GM12878 (cell line): ENCODE measurements at regions not wholly inside any gene's neighbourhood (a gene's known extent, or its start where the extent isn't known, plus 50 kb on each side); places are given as distances from the start of the nearest gene placed in this dataset.

ENCODE experiments used
- ATF2 ChIP-seq: IDR thresholded peaks from 2 replicates; pipeline ENCODE4 v1.6.1; 2012; ENCODE audit warnings: low read length, inconsistent platforms
- ATF3 ChIP-seq: IDR thresholded peaks from 2 replicates; pipeline ENCODE4 v1.6.1; 2011; ENCODE audit warnings: low read depth, mild to moderate bottlenecking, low read length, moderate library complexity, borderline replicate concordance; ENCODE audit errors: extremely low read depth
- BACH1 ChIP-seq: fragments of 450-650 bp; IDR thresholded peaks from 2 replicates; pipeline ENCODE4 v1.6.1; 2017; ENCODE audit warnings: mild to moderate bottlenecking, borderline replicate concordance
- BRCA1 ChIP-seq: IDR thresholded peaks from 2 replicates; pipeline ENCODE4 v1.6.1; 2011; ENCODE audit warnings: low read depth, low read length, improper control_type of control experiment
- CBFB ChIP-seq: IDR thresholded peaks from 2 replicates; pipeline ENCODE4 v1.6.1; 2016; ENCODE audit warnings: antibody characterized with exemption, low read depth
- CHD4 ChIP-seq: fragments of 200-600 bp; sonication (generic); IDR thresholded peaks from 2 replicates; pipeline ENCODE4 v1.6.1; 2016; ENCODE audit warnings: mild to moderate bottlenecking
- CTCF ChIP-seq, 3 experiments: IDR thresholded peaks in 2 of 3; conservative IDR thresholded peaks in 1 of 3; 2 replicates each; pipeline ENCODE4 v1.5.1; 2011; ENCODE audit warnings: low read depth in 3 of 3, low read length in 3 of 3, mild to moderate bottlenecking in 3 of 3, control low read depth in 2 of 3, moderate library complexity in 2 of 3, inconsistent platforms in 1 of 3, mixed read lengths in 1 of 3; ENCODE audit not compliant: control insufficient read depth in 2 of 3, insufficient read depth in 1 of 3; ENCODE audit errors: extremely low read depth in 1 of 3
- EED ChIP-seq: sonication (generic); IDR thresholded peaks from 2 replicates; pipeline ENCODE4 v1.6.1; 2016; ENCODE audit warnings: antibody characterized with exemption, low read depth
- GATAD2B ChIP-seq: fragments of 450-650 bp; conservative IDR thresholded peaks from 2 replicates; pipeline ENCODE4 v1.6.1; 2017; ENCODE audit warnings: low read depth, mild to moderate bottlenecking, moderate library complexity
- HDAC6 ChIP-seq: fragments of 200-600 bp; sonication (generic); IDR thresholded peaks from one replicate; pipeline ENCODE4 v1.8.0; 2017; ENCODE audit warnings: antibody characterized with exemption; ENCODE audit not compliant: unreplicated experiment
- HDGF ChIP-seq: fragments of 450-650 bp; IDR thresholded peaks from 2 replicates; pipeline ENCODE4 v1.6.1; 2016; ENCODE audit warnings: antibody characterized with exemption
- IRF4 ChIP-seq: IDR thresholded peaks from 2 replicates; pipeline ENCODE4 v1.6.1; 2011; ENCODE audit warnings: low read depth, low read length
- LARP7 ChIP-seq: fragments of 450-650 bp; IDR thresholded peaks from 2 replicates; pipeline ENCODE4 v1.6.1; 2017; ENCODE audit warnings: mild to moderate bottlenecking
- MLLT1 ChIP-seq: fragments of 450-650 bp; IDR thresholded peaks from 2 replicates; pipeline ENCODE4 v1.6.1; 2016; ENCODE audit warnings: mild to moderate bottlenecking
- RELA ChIP-seq: fragments of 450-650 bp; IDR thresholded peaks from 2 replicates; pipeline ENCODE4 v1.8.0; 2014; ENCODE audit warnings: borderline replicate concordance; ENCODE audit not compliant: partially characterized antibody
- SMAD1 ChIP-seq: fragments of 450-650 bp; IDR thresholded peaks from 2 replicates; pipeline ENCODE4 v1.6.1; 2018; ENCODE audit warnings: mild to moderate bottlenecking, low read depth; ENCODE audit not compliant: partially characterized antibody
- SMC3 ChIP-seq: IDR thresholded peaks from 2 replicates; pipeline ENCODE4 v1.6.1; 2011; ENCODE audit warnings: low read length, improper control_type of control experiment, borderline replicate concordance
- SPI1 ChIP-seq: IDR thresholded peaks from 2 replicates; pipeline ENCODE4 v1.6.1; 2011; ENCODE audit warnings: low read depth, mild to moderate bottlenecking, low read length, moderate library complexity, borderline replicate concordance; ENCODE audit not compliant: insufficient read depth
- TCF3 ChIP-seq: IDR thresholded peaks from 2 replicates; pipeline ENCODE4 v1.6.1; 2012; ENCODE audit warnings: low read depth, mild to moderate bottlenecking, low read length, borderline replicate concordance; ENCODE audit not compliant: insufficient read depth
- TCF7 ChIP-seq: IDR thresholded peaks from 2 replicates; pipeline ENCODE4 v1.6.1; 2014; ENCODE audit warnings: antibody characterized with exemption, borderline replicate concordance
- WRNIP1 ChIP-seq: IDR thresholded peaks from 2 replicates; pipeline ENCODE4 v1.6.1; 2011; ENCODE audit warnings: low read depth, low read length, improper control_type of control experiment, borderline replicate concordance
- ZBTB40 ChIP-seq: fragments of 450-650 bp; IDR thresholded peaks from 2 replicates; pipeline ENCODE4 v1.6.1; 2016; ENCODE audit warnings: mild to moderate bottlenecking, moderate library complexity, borderline replicate concordance

GRCh38 chr13:50123862-50124535 lies 108.8 kb downstream of the KCNRG start (continued):
- TF ChIP-seq GATAD2B (peak; percentile 90), CHD4 (no peak), LARP7 (peak; percentile 49; the same call in 1 of the 2 replicates), HDGF (no peak), ZBTB40 (no peak), SMAD1 (no peak), MLLT1 (no peak), TCF3 (peak; percentile 59; the same call in 1 of the 2 replicates), TCF7 (no peak), CTCF (IDR thresholded peaks at IDR 0.05 in 2 of 3, conservative IDR thresholded peaks at IDR 0.05 in 1 of 3; ENCODE audit: control insufficient read depth in 2 of 3, extremely low read depth in 1 of 3, insufficient read depth in 1 of 3, low read depth in 3 of 3, low read length in 3 of 3) (peak in 1 of 3 experiments; percentile 10; a peak in 1 of 6 replicates), EED (0 out of 2 replicates have a peak, but pooled peaks have one; percentile 34), SPI1 (peak; percentile 59; the same call in 1 of the 2 replicates), BRCA1 (no peak), IRF4 (no peak), RELA (no peak), HDAC6 (no peak), ATF3 (no peak), ATF2 (peak; percentile 22), CBFB (no peak), WRNIP1 (no peak), BACH1 (no peak), SMC3 (no peak)
